H1 (cell line): ENCODE measurements at regions not wholly inside any gene's neighbourhood (a gene's known extent, or its start where the extent isn't known, plus 50 kb on each side); places are given as distances from the start of the nearest gene placed in this dataset.

Source experiments
- CTCF ChIA-PET: fragments of 300-600 bp; sonication (Branson Sonifier 250); formaldehyde crosslinking; loops from one replicate; lab custom pipeline; 2021; ENCODE audit not compliant: partially characterized antibody; lab: Charles Lee
- POLR2A ChIA-PET: fragments of 300-600 bp; sonication (Branson Sonifier 250); formaldehyde crosslinking; loops from one replicate; lab custom pipeline; 2021; ENCODE audit warnings: inconsistent platforms; ENCODE audit not compliant: partially characterized antibody; lab: Charles Lee
- DNase-seq, 2 experiments: peaks; one replicate each; pipeline versions ENCODE4 v3.0.0 to v3.0.0-alpha.2; 2010 to 2022; ENCODE audit warnings: low spot score in 2 of 2, low read depth in 1 of 2, mixed read lengths in 1 of 2
- FAIRE-seq: peaks from 2 replicates; lab custom pipeline; 2011; peaks lifted over from hg19 to GRCh38; lab: Jason Lieb, UNC
- H2AFZ ChIP-seq: 2 replicates; pipeline ENCODE4 v1.8.1; 2012; ENCODE audit warnings: low read length, inconsistent platforms
- H2AK5ac ChIP-seq: 2 replicates; pipeline ENCODE4 v1.6.1; 2013; ENCODE audit warnings: low read depth, low read length
- H2BK120ac ChIP-seq: replicated peaks from 2 replicates; pipeline ENCODE3; 2013; ENCODE audit warnings: low read depth, low read length, inconsistent platforms
- H2BK12ac ChIP-seq: 2 replicates; pipeline ENCODE4 v1.6.1; 2013; ENCODE audit warnings: low read depth, low read length
- H2BK15ac ChIP-seq: 2 replicates; pipeline ENCODE4 v1.6.1; 2013; ENCODE audit warnings: low read length
- H2BK20ac ChIP-seq: 2 replicates; pipeline ENCODE4 v1.6.1; 2013; ENCODE audit warnings: low read length
- H2BK5ac ChIP-seq: 2 replicates; pipeline ENCODE4 v1.6.1; 2013; ENCODE audit warnings: low read depth, low read length
- H3K14ac ChIP-seq: 2 replicates; pipeline ENCODE4 v1.6.1; 2013; ENCODE audit warnings: inconsistent platforms; ENCODE audit not compliant: insufficient read length
- H3K18ac ChIP-seq: 2 replicates; pipeline ENCODE4 v1.6.1; 2013; ENCODE audit warnings: low read length; ENCODE audit errors: extremely low read depth
- H3K23ac ChIP-seq: 2 replicates; pipeline ENCODE4 v1.6.1; 2013; ENCODE audit warnings: inconsistent platforms; ENCODE audit not compliant: insufficient read length
- H3K23me2 ChIP-seq: 2 replicates; pipeline ENCODE4 v1.6.1; 2013; ENCODE audit warnings: low read depth, low read length
- H3K27ac ChIP-seq: 2 replicates; pipeline ENCODE4 v1.6.1; 2011; ENCODE audit warnings: low read depth, low read length, inconsistent platforms
- H3K27me3 ChIP-seq, 4 experiments: replicated peaks in 1 of 4; 1 replicate in 1 of 4; 2 replicates in 3 of 4; pipeline versions ENCODE4 v1.6.1 to v1.8.1; 2011 to 2013; ENCODE audit warnings: low read length in 3 of 4, mild to moderate bottlenecking in 3 of 4, inconsistent platforms in 2 of 4, mixed read lengths in 2 of 4, moderate library complexity in 1 of 4; ENCODE audit not compliant: control insufficient read depth in 3 of 4, insufficient read depth in 3 of 4; ENCODE audit errors: extremely low read depth in 1 of 4
- H3K36me3 ChIP-seq, 4 experiments: 2 replicates each; pipeline versions ENCODE4 v1.6.1 to v1.8.1; 2011 to 2013; ENCODE audit warnings: mild to moderate bottlenecking in 4 of 4, low read length in 3 of 4, moderate library complexity in 2 of 4, control low read depth in 1 of 4, inconsistent platforms in 1 of 4; ENCODE audit not compliant: insufficient read depth in 4 of 4, control insufficient read depth in 2 of 4
- H3K4ac ChIP-seq: replicated peaks from 2 replicates; pipeline ENCODE3; 2013; ENCODE audit warnings: low read length, low read depth, mixed read lengths, inconsistent platforms; ENCODE audit not compliant: insufficient read length
- H3K4me1 ChIP-seq, 4 experiments: replicated peaks in 1 of 4; 1 replicate in 1 of 4; 2 replicates in 3 of 4; pipeline versions ENCODE4 v1.6.1 to v1.8.1; 2011 to 2013; ENCODE audit warnings: low read length in 3 of 4, inconsistent platforms in 2 of 4, mixed read lengths in 1 of 4; ENCODE audit not compliant: insufficient read depth in 4 of 4, control insufficient read depth in 3 of 4
- H3K4me2 ChIP-seq, 2 experiments: 2 replicates each; pipeline versions ENCODE4 v1.6.1 to v1.8.1; 2011 to 2013; ENCODE audit warnings: low read depth in 2 of 2, low read length in 2 of 2, control low read depth in 1 of 2, inconsistent platforms in 1 of 2, mild to moderate bottlenecking in 1 of 2; ENCODE audit not compliant: insufficient read depth in 1 of 2
- H3K4me3 ChIP-seq, 4 experiments: fragments of 200-600, 300-600 bp in 1 of 4; sonication (generic), shearing (Covaris generic), sonication (Bioruptor Twin) in 1 of 4; 2 replicates each; pipeline versions ENCODE4 v1.5.1 to v1.8.1; 2011 to 2016; ENCODE audit warnings: low read length in 4 of 4, low read depth in 3 of 4, control low read depth in 2 of 4, inconsistent platforms in 2 of 4, mild to moderate bottlenecking in 2 of 4, mixed read lengths in 1 of 4, moderate library complexity in 1 of 4; ENCODE audit not compliant: insufficient read depth in 2 of 4; ENCODE audit errors: extremely low read depth in 1 of 4
- H3K56ac ChIP-seq: replicated peaks from 2 replicates; pipeline ENCODE3; 2013; ENCODE audit warnings: low read depth, mild to moderate bottlenecking, mixed read lengths, low read length, inconsistent platforms; ENCODE audit not compliant: insufficient read length
- H3K79me1 ChIP-seq: 2 replicates; pipeline ENCODE4 v1.6.1; 2013; ENCODE audit warnings: low read depth, low read length, control low read depth
- H3K79me2 ChIP-seq, 2 experiments: 2 replicates each; pipeline versions ENCODE4 v1.6.1 to v1.8.1; 2012 to 2013; ENCODE audit warnings: low read length in 2 of 2, mild to moderate bottlenecking in 2 of 2, inconsistent platforms in 1 of 2; ENCODE audit not compliant: insufficient read depth in 2 of 2, control insufficient read depth in 1 of 2
- H3K9ac ChIP-seq, 4 experiments: replicated peaks in 1 of 4; 1 replicate in 1 of 4; 2 replicates in 3 of 4; pipeline versions ENCODE4 v1.6.1 to v1.8.1; 2011 to 2013; ENCODE audit warnings: low read depth in 3 of 4, low read length in 3 of 4, control low read depth in 2 of 4, mild to moderate bottlenecking in 2 of 4, moderate library complexity in 2 of 4, inconsistent platforms in 1 of 4; ENCODE audit errors: extremely low read depth in 1 of 4
- H3K9me3 ChIP-seq, 2 experiments: 2 replicates each; pipeline versions ENCODE4 v1.6.1 to v1.8.1; 2012 to 2013; ENCODE audit warnings: mild to moderate bottlenecking in 2 of 2, moderate library complexity in 2 of 2, control low read depth in 1 of 2, inconsistent platforms in 1 of 2, low read depth in 1 of 2, low read length in 1 of 2, mixed read lengths in 1 of 2; ENCODE audit not compliant: insufficient read depth in 2 of 2
- H4K20me1 ChIP-seq, 2 experiments: replicated peaks in 1 of 2; 2 replicates each; pipeline versions ENCODE3 to v1.8.1; 2011 to 2013; ENCODE audit warnings: inconsistent platforms in 2 of 2, low read length in 2 of 2, mild to moderate bottlenecking in 1 of 2; ENCODE audit not compliant: insufficient read depth in 2 of 2, control insufficient read depth in 1 of 2
- H4K5ac ChIP-seq: 2 replicates; pipeline ENCODE4 v1.6.1; 2013; ENCODE audit warnings: low read length, low read depth, mixed read lengths, inconsistent platforms; ENCODE audit not compliant: insufficient read length
- H4K8ac ChIP-seq: 2 replicates; pipeline ENCODE4 v1.8.0; 2013; ENCODE audit warnings: mild to moderate bottlenecking, moderate library complexity, low read length, inconsistent platforms; ENCODE audit not compliant: insufficient read depth; ENCODE audit errors: extremely low read depth
- H4K91ac ChIP-seq: replicated peaks from 2 replicates; pipeline ENCODE3; 2013; ENCODE audit warnings: low read length, mixed read lengths, inconsistent platforms; ENCODE audit not compliant: insufficient read length
- ATF2 ChIP-seq: IDR thresholded peaks from 2 replicates; pipeline ENCODE4 v1.6.1; 2012; ENCODE audit warnings: low read length, inconsistent platforms
- CBX5 ChIP-seq: fragments of 300-800, 300-1000 bp; sonication (generic); IDR thresholded peaks from 2 replicates; pipeline ENCODE4 v1.7.1; 2016; ENCODE audit warnings: antibody characterized with exemption, low read length, low read depth
- EZH2 ChIP-seq: fragments of 200-600 bp; sonication (generic); IDR thresholded peaks from 2 replicates; pipeline ENCODE4 v1.7.1; 2012; ENCODE audit warnings: low read depth, mild to moderate bottlenecking, moderate library complexity, low read length, inconsistent platforms; ENCODE audit not compliant: severe bottlenecking
- FOSL1 ChIP-seq: IDR thresholded peaks from 2 replicates; pipeline ENCODE4 v1.6.1; 2011; ENCODE audit warnings: mild to moderate bottlenecking, low read depth, low read length, moderate library complexity; ENCODE audit not compliant: insufficient read depth
- JUND ChIP-seq: IDR thresholded peaks from 2 replicates; pipeline ENCODE4 v1.6.1; 2011; ENCODE audit warnings: mild to moderate bottlenecking, improper control_type of control experiment, low read length
- KDM5A ChIP-seq: fragments of 200-600 bp; IDR thresholded peaks from 2 replicates; pipeline ENCODE4 v1.7.1; 2012; ENCODE audit warnings: mild to moderate bottlenecking, low read length, inconsistent platforms, mixed read lengths
- POLR2A ChIP-seq, 2 experiments: IDR thresholded peaks; 1 replicate in 1 of 2; 2 replicates in 1 of 2; pipeline ENCODE4 v1.6.1; 2011; ENCODE audit warnings: low read depth in 2 of 2, low read length in 2 of 2, mild to moderate bottlenecking in 2 of 2; ENCODE audit errors: control extremely low read depth in 1 of 2
- POLR2AphosphoS5 ChIP-seq: IDR thresholded peaks from 2 replicates; pipeline ENCODE4 v1.6.1; 2011; ENCODE audit warnings: low read depth, low read length
- POU5F1 ChIP-seq: IDR thresholded peaks from 2 replicates; pipeline ENCODE4 v1.6.1; 2011; ENCODE audit warnings: low read depth, mild to moderate bottlenecking, low read length, moderate library complexity
- RFX5 ChIP-seq: IDR thresholded peaks from 2 replicates; pipeline ENCODE4 v1.6.1; 2011; ENCODE audit warnings: low read depth, low read length, improper control_type of control experiment, borderline replicate concordance
- SP1 ChIP-seq: IDR thresholded peaks from 2 replicates; pipeline ENCODE4 v1.6.1; 2011; ENCODE audit warnings: low read depth, low read length
- USF2 ChIP-seq: IDR thresholded peaks from 2 replicates; pipeline ENCODE4 v1.6.1; 2011; ENCODE audit warnings: low read length, improper control_type of control experiment
- WGBS, 2 experiments: shearing (Covaris generic) in 1 of 2; methylation state at CpG; one replicate each; pipeline versions ENCODE4 v1.1.6 to v1.1.7; 2013 to 2015; ENCODE audit warnings: low lambda C conversion rate in 2 of 2, mixed read lengths in 2 of 2, inconsistent platforms in 1 of 2, low coverage in 1 of 2, missing lambda C conversion rate in 1 of 2; ENCODE audit not compliant: insufficient replicate concordance in 2 of 2, insufficient coverage in 1 of 2, insufficient read length in 1 of 2; ENCODE audit errors: extremely low coverage in 1 of 2, missing lambda C conversion rate in 1 of 2; 5-methylcytosine and 5-hydroxymethylcytosine counted together

GRCh38 chr3:5388091-5388490 is 200.6 kb downstream of the EDEM1 start:
- no peak overlapping the region for H2BK20ac ChIP-seq
- H3K23me2 ChIP-seq: no peaks in the 10 kb centered on the region
- no peaks in the 10 kb centered on the region for H3K36me3 ChIP-seq
- no peak overlapping the region for H4K8ac ChIP-seq
- H2BK15ac ChIP-seq: no peak overlapping the region
- H3K9ac ChIP-seq: no peak overlapping the region
- TF ChIP-seq EZH2: no peak
- no peak for TF ChIP-seq ATF2
- no peak for TF ChIP-seq FOSL1
- no peak for TF ChIP-seq KDM5A
- TF ChIP-seq POLR2A (IDR thresholded peaks at IDR 0.05; ENCODE audit: control extremely low read depth in 1 of 2, low read depth in 2 of 2, low read length in 2 of 2): no peak
- no peak for TF ChIP-seq CBX5
- TF ChIP-seq POLR2AphosphoS5: no peak
- TF ChIP-seq USF2: no peak
- no peak for TF ChIP-seq POU5F1
- TF ChIP-seq JUND: no peak
- TF ChIP-seq SP1: no peak
- TF ChIP-seq RFX5: no peak
- TF ChIP-seq, all 59 proteins: peak for 0
- H3K4me1 ChIP-seq: no peaks in the 10 kb centered on the region
- POLR2A ChIA-PET: no interaction called here
- no peak overlapping the region for H3K23ac ChIP-seq
- H3K27me3 ChIP-seq: no peaks in the 10 kb centered on the region
- no peak overlapping the region for H2AFZ ChIP-seq
- H3K4ac ChIP-seq: no peak overlapping the region
- no peak for FAIRE-seq
- CTCF ChIA-PET: no interaction called here
- H3K27ac ChIP-seq: no peak overlapping the region
- no peak overlapping the region for H3K56ac ChIP-seq
- no peak overlapping the region for H2BK120ac ChIP-seq
- no peak for DNase-seq
- no peak overlapping the region for H3K14ac ChIP-seq
- H3K79me1 ChIP-seq: no peaks in the 10 kb centered on the region
- no peak overlapping the region for H3K18ac ChIP-seq
- no peaks in the 10 kb centered on the region for H3K79me2 ChIP-seq
- H4K20me1 ChIP-seq: no peaks in the 10 kb centered on the region
- no peak overlapping the region for H2BK5ac ChIP-seq
- no peak overlapping the region for H2AK5ac ChIP-seq
- H3K9me3 ChIP-seq: peaks cover 0 to 3% of the 10 kb centered on the region in 2 experiments; a peak in 1 of 4 replicates
- H2BK12ac ChIP-seq: no peak overlapping the region
- H4K91ac ChIP-seq: no peak overlapping the region
- H4K5ac ChIP-seq: no peak overlapping the region
- no peak overlapping the region for H3K4me2 ChIP-seq
- H3K4me3 ChIP-seq: no peak overlapping the region
- 79 to 100% methylated on average over 1 of the region's 1 CpG for WGBS, 2 experiments
